ENCODE measurements at regions not wholly inside any gene's neighbourhood (a gene's known extent, or its start where the extent isn't known, plus 50 kb on each side); places are given as distances from the start of the nearest gene placed in this dataset.

- TF ChIP-seq, protein P1, sequence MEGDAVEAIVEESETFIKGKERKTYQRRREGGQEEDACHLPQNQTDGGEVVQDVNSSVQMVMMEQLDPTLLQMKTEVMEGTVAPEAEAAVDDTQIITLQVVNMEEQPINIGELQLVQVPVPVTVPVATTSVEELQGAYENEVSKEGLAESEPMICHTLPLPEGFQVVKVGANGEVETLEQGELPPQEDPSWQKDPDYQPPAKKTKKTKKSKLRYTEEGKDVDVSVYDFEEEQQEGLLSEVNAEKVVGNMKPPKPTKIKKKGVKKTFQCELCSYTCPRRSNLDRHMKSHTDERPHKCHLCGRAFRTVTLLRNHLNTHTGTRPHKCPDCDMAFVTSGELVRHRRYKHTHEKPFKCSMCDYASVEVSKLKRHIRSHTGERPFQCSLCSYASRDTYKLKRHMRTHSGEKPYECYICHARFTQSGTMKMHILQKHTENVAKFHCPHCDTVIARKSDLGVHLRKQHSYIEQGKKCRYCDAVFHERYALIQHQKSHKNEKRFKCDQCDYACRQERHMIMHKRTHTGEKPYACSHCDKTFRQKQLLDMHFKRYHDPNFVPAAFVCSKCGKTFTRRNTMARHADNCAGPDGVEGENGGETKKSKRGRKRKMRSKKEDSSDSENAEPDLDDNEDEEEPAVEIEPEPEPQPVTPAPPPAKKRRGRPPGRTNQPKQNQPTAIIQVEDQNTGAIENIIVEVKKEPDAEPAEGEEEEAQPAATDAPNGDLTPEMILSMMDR (IDR thresholded peaks at IDR 0.05): no peak
- TF ChIP-seq ZFX (IDR thresholded peaks at IDR 0.05; ENCODE audit: borderline replicate concordance): no peak
Measured at GRCh38 chr11:23680488-23681230, 816.2 kb upstream of the LUZP2 start.
